ENCODE measurements at regions not wholly inside any gene's neighbourhood (a gene's known extent, or its start where the extent isn't known, plus 50 kb on each side); places are given as distances from the start of the nearest gene placed in this dataset.
"Not testable (repeated sequence)": the region's sequence is repeated elsewhere in the genome, so short reads cannot be mapped to it uniquely, and the experiment has no call there.

DNA sequence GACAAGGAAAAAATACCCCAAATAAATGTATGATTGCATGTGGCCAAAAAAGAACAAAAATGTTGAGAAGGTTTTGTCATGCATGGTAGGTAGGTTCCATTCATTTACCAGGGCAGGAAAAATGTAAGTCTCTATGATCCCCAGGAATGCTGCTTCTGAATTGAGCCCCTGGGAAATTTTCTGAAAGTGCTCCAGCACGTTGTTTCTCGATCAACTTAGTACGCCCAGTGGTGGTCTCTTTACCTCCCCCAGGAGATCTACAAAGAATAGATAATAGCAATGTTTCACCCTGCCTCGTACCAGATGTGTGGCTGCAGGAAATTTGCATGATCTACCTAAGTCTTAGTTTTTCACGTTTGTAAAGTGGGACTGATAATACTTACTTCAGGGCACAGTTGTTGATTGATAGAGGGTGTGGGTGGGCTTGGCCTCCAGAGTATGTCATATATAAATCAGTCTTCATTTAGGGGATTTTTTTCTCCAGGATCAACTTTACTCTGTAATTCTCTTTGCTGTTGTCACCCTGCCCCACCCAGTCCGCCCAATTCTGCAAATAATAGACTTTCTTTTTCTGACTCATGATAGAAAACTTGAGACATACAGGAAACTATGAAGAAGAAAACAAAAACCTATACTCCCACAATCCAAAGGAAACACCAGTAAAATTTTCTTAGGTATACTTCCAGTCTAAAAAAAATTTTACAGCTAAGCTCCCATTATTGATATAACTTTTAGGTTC is 462.0 kb upstream of the RUNX1 start:
- DNase-seq = no peak

DNA sequence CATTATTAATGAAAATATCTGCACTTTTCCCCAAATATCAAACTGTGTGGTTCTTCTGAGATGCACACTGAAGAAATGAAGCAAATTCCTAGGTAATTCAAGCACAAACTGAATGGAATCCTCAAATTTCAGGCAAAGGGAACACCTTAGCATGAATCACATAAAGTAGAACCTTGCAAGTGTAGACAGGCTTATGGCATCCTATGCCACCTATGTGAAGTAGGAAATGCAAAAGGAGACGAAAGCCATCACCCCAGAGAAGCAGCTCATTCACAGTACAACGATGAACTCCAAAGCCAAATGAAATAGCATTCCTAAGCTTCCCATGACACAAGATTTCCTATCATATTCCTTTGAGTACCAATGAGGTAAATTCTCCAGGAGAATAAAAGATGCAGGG is 461.2 kb upstream of the RUNX1 start:
- DNase-seq = no peak

DNA sequence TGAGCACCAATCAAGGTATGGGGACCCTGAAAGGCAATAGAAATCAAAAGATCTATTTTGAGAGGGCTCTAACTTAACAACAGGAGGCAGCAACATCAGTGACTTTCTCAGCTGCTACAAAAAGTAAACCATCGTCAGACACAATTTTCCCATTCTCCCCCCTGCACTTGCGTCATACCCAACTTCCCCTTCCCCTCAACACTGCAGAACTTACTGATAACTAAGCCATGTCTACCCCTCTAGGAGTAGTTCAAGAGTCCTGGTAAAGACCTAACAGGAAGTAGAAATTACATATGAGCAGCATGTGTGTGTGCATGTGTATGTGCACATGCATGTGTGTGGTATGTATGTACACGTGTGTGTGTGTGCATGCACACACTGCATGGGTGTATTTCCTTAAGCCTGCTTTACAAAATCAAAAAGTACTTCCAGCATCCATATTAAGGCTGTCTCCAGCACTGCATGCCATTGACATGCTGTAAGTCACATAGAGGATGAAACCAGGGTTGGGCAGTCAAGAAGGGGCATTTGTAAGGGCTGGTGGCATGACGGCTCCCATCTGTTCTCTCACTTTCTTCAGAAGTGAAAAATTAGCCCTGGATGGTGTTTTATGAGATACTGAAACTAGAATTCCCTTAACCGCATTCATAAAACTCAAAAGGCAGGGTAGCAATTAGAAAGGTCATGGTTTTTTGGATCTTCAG is 460.1 kb upstream of the RUNX1 start:
- no peak for DNase-seq

DNA sequence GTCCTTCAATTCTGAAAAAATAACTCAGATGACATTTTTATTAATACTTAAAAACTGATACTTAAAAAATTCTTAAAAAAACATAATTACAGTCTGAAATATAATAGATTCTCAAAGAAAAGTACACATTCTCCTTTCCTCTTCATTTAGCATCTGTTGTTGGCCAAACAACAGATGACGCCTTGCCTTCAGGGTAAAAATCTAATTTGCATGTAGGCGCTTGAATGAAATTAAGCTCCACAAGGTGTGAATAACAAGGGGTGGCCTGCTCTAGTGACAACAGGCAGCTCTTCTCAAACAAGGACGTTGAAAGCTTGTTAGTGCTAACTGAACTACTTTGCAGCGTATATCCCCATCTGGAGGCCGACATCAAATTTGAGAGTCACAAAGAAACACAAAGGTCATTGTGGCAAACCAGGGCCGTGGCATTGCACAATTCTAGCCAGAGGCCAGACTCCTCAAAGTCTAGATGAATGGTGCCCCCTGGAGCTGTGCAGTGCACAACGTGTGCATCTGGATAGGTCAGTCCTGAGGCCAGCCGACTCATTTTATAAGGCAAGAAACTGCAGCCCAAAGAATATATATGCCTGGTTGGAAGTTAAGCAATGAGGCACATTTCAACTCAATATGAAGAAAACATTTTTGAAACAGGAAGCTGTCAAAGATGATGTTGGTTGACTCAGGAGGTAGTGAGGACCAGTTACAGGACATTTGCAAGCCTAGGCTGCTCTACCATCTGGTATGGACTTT is 459.2 kb upstream of the RUNX1 start:
- peak; percentile 72 for DNase-seq

DNA sequence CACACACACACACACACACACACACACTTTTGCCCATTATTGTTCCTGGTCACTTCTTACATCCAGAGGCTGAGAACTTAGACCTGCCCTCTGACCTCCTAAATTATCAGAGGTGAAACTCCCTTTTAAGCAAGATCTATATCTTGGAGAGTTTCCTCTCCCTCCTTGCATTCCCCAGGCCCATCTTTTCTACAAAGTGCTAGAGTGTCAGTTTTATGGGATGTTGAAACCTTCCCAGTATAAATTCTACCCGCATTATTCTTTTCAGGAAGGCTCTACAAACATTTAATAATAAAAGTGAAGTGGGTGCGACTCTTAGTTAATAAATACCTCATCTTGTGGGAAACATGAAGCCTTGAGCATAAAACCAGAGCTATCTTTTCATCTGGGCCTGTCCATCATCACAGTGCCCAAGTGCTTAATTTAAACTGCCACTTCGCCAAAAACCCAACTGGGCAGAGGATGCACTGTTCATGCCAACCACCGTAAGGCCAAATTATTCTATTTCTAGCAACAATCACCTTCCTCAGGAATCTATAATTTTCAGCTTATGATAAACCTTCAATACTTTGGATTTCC is 458.2 kb upstream of the RUNX1 start:
- no peak for DNase-seq

DNA sequence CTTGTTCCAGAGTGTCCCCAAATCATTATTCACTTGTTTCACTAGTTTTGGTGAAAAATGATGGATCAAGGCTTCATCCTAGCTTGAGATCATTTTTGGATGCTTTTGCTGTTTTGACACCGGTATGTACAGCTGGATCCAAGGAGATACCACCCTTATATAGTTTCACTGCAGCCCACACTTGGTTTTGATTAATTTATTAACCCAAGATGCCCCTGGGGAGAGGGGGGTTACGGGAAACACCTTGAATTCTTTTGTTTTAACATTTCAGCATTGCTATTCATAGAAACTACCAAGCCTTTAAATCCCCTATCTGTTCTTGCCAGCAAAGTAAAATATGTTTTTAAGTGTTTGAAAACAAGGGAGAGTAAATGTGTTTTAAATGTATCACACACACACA is 457.7 kb upstream of the RUNX1 start:
- no peak for DNase-seq

DNA sequence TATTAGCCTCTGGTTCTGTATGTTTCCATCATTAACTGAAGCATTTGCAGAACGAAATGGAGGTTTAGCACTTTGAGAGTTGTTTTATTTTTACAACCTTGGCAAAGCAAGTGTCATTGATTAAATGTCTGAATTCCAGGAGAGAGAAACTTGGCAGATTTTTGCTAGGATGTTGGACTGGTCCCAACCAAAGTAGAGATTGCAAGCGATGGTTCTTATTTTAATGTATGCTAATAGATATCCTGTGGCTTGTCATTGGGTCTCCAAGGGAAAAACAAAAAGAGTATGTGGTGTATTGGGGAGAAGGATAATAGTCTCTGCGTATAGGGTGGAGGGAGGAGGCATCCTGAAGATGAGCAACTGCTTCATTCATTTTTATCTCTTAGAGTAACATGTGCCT is 457.2 kb upstream of the RUNX1 start:
- no peak for DNase-seq

DNA sequence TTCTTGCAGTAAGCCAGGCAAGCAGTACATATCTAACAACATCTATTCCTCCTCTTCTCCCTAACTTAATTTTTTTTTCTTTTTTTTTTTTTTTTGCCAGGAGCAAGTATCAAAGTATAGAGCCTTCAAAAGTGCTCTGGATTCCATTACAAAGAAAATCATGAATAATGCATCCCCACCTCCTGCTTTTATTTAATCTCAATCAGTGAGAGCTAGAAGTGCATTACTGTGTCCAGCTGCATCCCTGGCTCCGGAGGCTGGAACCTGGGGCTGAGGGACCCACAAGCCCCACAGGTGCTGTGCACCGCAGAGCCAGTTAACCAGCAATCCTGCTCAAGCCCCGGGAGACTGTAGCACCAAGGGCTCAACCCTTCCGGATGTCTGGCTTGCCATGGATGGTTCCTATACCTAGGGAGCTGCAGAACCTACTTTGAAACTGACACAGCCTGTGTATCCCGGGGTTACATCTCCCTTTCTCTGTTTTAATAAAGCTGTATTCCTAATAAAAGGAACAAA is 455.9 kb upstream of the RUNX1 start:
- DNase-seq = no peak

DNA sequence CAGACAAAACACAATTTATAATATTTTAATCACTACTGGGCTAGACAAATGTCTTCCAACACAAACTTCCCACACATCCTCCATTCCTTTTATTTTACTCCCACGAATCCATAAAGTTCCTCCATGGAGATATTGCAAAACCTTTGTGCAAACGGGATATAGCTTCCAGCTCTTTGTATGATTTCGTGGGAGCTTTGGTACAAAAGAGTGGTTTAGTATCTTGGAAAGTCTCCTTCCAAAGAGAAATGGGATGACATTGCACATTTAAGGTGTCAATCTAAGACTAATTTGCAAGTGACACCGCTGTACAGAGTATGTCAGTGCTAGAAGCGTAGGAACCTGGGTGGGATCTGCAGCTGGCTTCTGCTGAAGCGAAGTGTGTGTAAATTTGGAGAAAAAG is 455.2 kb upstream of the RUNX1 start:
- no peak for DNase-seq

DNA sequence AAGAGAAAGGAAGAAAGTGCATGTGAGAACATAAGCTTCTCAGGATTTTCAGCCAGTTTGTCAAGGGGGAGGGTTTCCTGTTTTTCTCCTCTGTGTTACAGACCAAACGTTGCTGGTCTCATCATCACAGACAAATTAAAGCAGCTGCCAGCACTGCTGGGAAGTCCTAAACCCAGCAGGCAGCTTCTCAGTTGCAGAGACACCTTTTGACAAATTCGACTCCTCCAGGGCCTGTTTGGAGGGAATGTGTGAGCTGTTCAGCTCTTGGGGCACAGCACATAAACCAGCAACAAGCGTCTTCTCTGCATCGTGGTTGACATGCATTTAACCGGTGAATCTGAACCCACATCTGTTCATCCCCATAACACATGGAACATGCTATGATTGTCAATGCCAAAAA is 454.6 kb upstream of the RUNX1 start:
- DNase-seq = no peak

DNA sequence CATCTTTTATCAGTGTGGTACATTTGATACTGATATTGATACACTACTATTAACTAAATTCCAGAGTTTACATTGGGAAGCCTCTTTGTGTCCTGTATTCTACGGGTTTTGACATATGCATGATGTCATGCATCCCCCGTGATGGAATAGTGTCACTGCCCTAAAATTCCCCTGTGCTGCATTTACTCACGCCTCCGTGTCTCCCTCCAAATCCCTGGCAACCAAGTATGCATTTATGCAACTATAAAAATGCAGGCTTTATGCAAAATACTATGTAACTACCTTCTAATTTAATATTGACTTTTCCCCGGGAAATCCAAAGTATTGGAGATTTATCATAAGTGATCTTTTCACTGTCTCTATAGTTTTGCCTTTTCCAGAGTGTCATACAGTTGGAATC is 453.7 kb upstream of the RUNX1 start:
- no peak for DNase-seq

DNA sequence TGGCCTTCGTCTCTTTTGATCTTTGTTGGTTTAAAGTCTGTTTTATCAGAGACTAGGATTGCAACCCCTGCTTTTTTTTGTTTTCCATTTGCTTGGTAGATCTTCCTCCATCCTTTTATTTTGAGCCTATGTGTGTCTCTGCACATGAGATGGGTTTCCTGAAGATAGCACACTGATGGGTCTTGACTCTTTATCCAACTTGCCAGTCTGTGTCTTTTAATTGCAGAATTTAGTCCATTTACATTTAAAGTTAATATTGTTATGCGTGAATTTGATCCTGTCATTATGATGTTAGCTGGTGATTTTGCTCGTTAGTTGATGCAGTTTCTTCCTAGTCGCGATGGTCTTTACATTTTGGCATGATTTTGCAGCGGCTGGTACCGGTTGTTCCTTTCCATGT is 448.4 kb upstream of the RUNX1 start:
- DNase-seq = not testable (repeated sequence)

DNA sequence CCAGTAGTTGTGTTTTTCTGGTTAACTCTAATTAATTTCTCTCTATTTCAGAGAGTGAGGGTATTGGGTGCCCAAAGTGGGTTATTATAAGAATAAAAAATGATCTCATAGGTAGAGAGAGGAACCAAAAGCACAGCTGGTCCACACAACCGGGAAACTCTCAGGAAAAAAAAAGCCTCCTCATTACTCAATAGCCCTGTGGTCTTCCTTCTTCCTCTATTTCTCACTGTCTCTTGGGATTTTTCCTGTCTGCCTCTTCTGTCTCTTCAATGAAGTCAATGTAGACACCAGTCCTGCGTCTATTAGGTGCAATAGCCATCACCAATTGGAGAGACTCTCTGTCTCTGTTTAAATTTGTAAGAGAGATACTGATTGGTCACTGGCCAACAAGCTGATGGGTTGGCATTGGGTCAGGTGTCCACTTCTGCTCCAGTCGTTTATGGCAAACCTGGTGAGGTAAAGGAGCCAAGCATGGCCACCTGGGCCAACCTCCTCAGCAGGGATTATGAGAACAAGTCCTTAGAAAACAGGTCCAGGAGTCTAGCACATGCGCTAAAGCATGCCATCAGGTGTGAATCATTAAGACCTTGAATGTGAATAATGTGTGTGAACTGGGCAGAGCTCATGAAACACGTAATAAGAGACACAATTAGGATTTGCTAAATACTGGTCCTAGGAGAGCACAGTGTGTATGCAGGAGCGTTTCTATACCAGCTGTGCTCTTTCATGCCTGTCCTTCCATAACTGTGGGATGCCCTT is 443.0 kb upstream of the RUNX1 start:
- no peak for DNase-seq

DNA sequence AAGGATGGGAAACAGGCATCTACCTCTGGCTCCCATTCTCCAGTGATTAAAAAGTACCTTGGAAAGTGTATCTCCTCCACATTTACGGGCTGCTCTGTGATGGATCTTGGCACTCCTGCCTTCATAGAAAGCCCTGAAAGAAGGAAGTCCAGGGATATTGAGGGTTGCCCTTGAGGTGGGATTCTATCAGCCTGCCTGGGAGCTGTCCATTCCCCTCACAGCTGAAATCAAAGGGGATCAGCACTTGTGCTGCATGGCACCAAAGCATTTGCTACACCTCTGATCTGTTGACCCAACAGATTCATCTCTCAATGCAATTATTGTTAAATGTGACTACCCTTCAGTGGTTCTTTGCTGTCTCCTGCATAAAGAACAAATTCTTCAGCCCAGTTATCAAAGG is 442.0 kb upstream of the RUNX1 start:
- DNase-seq = no peak

DNA sequence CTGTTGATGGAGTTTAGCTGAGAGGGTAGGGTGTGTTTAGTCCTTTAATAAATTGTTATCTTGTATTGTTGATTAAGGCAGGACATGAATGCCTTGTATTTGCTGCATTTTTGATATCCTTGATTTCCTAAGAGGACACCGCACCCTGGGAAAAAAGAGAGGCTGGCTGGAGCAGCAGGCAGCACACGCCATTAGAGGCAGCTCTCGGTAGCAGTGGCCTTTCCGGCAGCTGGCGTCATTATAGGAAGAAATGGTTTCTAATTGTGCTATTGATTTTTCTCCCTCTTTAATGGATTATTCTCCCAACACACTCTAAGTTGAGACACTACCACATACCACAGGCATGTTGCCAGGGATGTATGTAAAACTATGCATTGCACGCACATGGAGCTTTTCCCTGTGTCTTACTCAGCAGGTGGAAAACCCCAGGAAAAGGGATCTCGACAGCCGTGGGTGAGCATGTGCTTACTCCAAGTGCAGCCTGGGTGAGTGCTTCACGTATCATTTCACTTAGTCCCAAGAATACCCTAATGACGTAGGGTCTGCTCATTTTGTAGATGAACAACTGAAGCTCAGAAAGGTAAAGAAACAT is 440.4 kb upstream of the RUNX1 start:
- no peak for DNase-seq

DNA sequence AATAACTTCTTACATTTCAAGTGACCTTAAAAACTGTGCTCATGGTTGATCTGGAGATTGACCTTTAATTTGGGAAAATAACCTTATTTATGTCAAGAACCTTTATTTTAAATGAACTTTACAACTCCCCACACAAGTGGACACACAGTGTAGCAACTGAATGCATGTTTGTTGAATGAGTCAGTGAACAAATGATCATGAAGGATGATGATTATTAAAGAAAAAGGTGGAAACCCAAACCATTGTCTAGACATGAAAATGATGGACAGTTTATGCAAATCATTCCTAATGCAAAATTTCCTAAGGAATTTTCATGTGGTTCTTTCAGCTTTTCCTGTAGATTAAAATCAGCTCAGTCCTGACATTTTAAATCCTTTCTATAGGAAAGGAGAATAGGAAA is 439.8 kb upstream of the RUNX1 start:
- DNase-seq = no peak

DNA sequence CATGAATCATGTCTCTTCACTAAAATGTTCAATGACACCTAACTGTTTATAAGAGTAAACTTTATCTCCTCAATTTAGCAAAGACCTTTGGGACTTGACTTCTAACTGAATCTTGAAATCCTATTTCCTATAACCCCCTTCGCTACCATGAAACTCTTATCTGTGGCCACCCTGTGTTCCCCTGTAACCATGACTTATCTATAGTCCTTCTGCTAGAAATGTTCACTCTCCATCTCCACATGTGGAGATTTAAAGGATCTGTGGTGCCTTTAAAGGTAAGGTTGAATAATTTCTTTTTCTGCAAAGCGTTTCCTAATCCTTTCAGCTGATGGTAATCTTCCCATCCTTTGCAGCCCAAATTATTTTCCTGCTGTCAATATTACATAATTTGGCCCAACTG is 436.3 kb upstream of the RUNX1 start:
- DNase-seq = peak; percentile 70

DNA sequence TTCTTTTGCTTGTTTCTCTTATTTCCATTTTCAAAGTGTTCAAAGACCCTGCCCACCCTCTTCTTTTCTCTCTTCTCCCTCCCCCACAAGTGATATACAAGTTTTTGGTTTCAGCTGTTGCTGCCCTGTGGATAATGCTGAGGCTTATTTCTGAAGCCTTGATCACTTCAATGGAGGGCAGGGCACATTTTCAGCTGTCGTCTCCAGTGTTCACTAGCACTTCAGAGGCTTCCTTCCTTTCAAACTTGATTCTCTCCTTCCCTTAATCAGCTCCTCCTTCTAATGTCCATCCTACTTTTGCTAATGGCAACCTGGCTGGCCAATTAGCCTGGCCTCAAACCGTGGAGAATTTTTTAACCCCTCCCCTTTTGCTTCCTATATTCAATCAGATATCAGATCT is 435.7 kb upstream of the RUNX1 start:
- no peak for DNase-seq

DNA sequence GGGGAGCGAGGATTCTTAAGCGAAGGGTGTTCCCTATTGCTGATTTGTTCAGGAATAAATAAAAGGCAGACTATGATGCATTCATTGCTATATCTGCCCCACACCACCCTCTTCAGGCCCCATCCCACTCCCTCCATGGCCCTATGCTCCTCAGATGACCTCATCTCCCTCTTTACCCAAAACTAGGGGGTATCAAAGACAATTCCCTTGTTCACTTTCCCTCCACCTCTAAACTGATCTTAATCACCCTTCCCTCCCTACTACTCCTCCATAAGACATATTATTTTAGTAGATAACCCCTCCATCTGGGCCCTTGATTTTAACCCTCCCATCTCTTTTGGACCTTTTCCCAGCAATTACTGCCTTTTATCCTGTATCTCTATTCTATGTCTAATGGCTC is 434.9 kb upstream of the RUNX1 start:
- peak; percentile 41 for DNase-seq

DNA sequence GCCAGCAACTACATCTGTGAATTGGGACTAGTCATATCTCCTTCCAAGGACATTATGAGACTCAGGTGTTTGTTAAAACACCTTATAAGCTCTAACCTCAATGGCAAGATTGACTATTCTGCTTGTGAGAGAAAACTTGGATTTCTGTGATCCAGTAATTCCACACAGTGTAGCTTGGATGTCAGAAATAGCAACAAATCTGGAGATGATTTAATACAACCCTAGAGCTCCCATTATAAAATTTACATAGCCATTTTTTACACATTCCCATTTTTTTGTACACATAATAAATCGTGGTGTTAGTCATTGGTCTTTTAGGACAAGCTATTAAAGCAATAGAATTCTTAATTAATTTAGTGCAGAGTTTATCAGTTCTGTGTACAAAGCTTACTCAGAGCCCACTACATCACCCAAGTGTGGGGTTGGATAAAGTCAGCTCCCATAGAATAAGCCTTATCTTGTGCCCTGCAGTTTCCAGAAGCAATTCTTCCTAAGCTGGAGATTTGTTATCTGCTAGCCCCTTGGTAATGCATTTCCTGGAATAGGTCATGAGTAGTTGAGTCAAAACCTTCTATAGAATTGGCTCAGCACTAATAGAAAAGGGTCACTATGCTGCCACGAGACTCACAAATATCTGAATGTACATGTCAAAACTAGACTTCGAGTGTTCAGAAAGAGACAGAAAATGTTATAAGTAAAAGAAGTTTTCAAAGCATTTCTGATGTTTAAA is 434.0 kb upstream of the RUNX1 start:
- peak; percentile 94 for DNase-seq

DNA sequence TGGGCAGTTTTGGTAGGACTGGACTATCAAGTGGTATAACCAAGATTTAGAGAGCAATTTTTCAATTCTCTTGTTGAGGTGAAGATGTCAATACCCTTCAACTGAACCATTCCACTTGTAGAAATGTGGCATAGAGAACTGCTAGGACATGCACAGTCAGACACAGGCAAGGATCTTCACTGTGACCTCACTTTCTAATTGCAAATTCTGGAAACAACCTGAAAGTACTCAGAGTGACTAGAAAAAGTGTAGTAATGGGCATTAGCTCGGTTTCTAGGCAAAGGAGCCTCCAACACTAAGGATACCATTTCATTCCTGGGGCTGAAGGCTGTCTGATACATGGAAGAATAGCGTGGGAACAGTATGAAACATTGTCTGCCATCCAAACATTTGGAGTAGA is 433.0 kb upstream of the RUNX1 start:
- no peak for DNase-seq

DNA sequence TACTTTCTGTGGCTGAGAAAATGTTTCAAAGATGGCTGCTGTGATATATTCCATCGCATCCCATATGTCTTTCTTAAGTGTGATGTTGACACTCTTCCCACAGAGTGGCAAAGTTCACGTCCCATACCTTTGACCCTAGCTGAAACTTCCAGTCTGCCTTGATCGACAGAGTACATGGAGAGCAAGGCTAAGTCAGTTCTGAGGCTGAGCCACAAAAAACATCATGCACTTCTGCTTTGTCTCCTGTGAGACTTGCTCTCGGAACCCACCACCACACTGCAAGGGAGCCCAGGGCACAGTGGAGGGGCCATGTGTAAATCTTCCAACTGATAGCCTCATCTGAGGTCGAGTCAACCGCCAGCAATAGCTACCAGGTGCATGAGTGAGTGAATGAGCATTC is 431.9 kb upstream of the RUNX1 start:
- DNase-seq = no peak

Data from hematopoietic multipotent progenitor cell treated with erythropoietin and hydrocortisone succinate and interleukin-3 and kit ligand, for 8 days (in vitro differentiated cells).